Spleen (tissue), 11 donors: ENCODE measurements at regions not wholly inside any gene's neighbourhood (a gene's known extent, or its start where the extent isn't known, plus 50 kb on each side); places are given as distances from the start of the nearest gene placed in this dataset.

ENCODE experiments used
- DNase-seq: peaks from one replicate; pipeline ENCODE4 v3.0.0-alpha.2; 2020
- H3K27ac ChIP-seq, 8 donors: fragments of 200-600 bp; sonication (generic) in 7 of 8; 1 replicate in 4 of 8; 2 replicates in 4 of 8; pipeline versions ENCODE4 v1.5.0 to v1.8.0; 2016 to 2021; ENCODE audit warnings: inconsistent platforms in 4 of 8, mild to moderate bottlenecking in 4 of 8, moderate library complexity in 1 of 8
- H3K27me3 ChIP-seq, 7 donors: fragments of 200-600 bp; sonication (generic) in 6 of 7; replicated peaks in 1 of 7; 1 replicate in 4 of 7; 2 replicates in 3 of 7; pipeline versions ENCODE4 v1.5.0 to v1.8.0; 2016 to 2021; ENCODE audit warnings: inconsistent platforms in 3 of 7, mild to moderate bottlenecking in 1 of 7
- H3K36me3 ChIP-seq, 6 donors: fragments of 200-600 bp; sonication (generic) in 5 of 6; 1 replicate in 4 of 6; 2 replicates in 2 of 6; pipeline versions ENCODE4 v1.5.0 to v1.8.0; 2016 to 2021; ENCODE audit warnings: inconsistent platforms in 2 of 6
- H3K4me1 ChIP-seq, 6 donors: fragments of 200-600 bp; sonication (generic) in 5 of 6; 1 replicate in 3 of 6; 2 replicates in 3 of 6; pipeline versions ENCODE4 v1.5.0 to v1.8.0; 2016 to 2021; ENCODE audit warnings: inconsistent platforms in 3 of 6
- H3K4me3 ChIP-seq, 8 donors: fragments of 200-600 bp; sonication (generic) in 7 of 8; 1 replicate in 4 of 8; 2 replicates in 4 of 8; pipeline versions ENCODE4 v1.5.0 to v1.8.0; 2016 to 2021; ENCODE audit warnings: inconsistent platforms in 4 of 8, mild to moderate bottlenecking in 4 of 8, moderate library complexity in 2 of 8
- H3K9me3 ChIP-seq, 8 donors: fragments of 200-600 bp; sonication (generic) in 7 of 8; 1 replicate in 4 of 8; 2 replicates in 4 of 8; pipeline versions ENCODE4 v1.5.0 to v1.8.0; 2016 to 2021; ENCODE audit warnings: inconsistent platforms in 4 of 8
- POLR2A ChIP-seq, 3 donors: fragments of 450-650 bp; IDR thresholded peaks; one replicate each; pipeline ENCODE4 v1.5.1; 2017; ENCODE audit warnings: antibody characterized with exemption in 3 of 3, mild to moderate bottlenecking in 1 of 3
- POLR2AphosphoS5 ChIP-seq, 3 donors: sonication (generic); formaldehyde crosslinking; IDR thresholded peaks; one replicate each; pipeline ENCODE4 v1.5.1; 2017; ENCODE audit warnings: antibody characterized with exemption in 3 of 3
- WGBS, 5 donors: extraction: QIAGEN DNeasy Blood & Tissue Kit in 3 of 5; methylation state at CpG; one replicate each; pipeline versions ENCODE4 v1.1.5 to v1.1.7; 2013 to 2018; 5-methylcytosine and 5-hydroxymethylcytosine counted together
- intact Hi-C: fragments of 100-400 bp; cut with DNase I; formaldehyde crosslinking; loops from one replicate; pipeline ENCODE4 v1.15.0; 2023; ENCODE audit warnings: low total_unique reads
- TF ChIP-seq, protein P1 (sequence below), 11 experiments: fragments of 200-600 bp in 7 of 11; fragments of 450-650 bp in 4 of 11; sonication (generic) in 4 of 11; IDR thresholded peaks in 8 of 11; conservative IDR thresholded peaks in 3 of 11; 1 replicate in 7 of 11; 2 replicates in 4 of 11; pipeline versions ENCODE4 v1.4.0 to v1.8.0; 2016 to 2021; ENCODE audit warnings: antibody characterized with exemption in 11 of 11, inconsistent platforms in 4 of 11, mild to moderate bottlenecking in 1 of 11
- donor health status: healthy with polysubstance abuse.
- donor health status: DM: no; HTN: no; CAD: no; lungs with moderate emphysema.
- donor health status: DM: no; HTN: no; CAD: no.
- donor health status: Bipolar disorder and iron deficiency.
- donor health status: healthy.
- donor health status: DM: no; HTN: no; CAD: no.
- donor health status: DM: yes; HTN: yes; CAD: no.

GRCh38 chr13:77475345-77476084 is 60.0 kb upstream of the SCEL start:
- Histone ChIP-seq H3K4me3 (no peak overlapping the region), H3K4me1 (peaks cover 0 to 19% (median 10%) of the 10 kb centered on the region in 6 donors), H3K9me3 (peaks cover 0 to 9% (median 0%) of the 10 kb centered on the region in 8 donors), H3K27ac (no peak overlapping the region), H3K27me3 (no peaks in the 10 kb centered on the region), H3K36me3 (no peaks in the 10 kb centered on the region)
- WGBS, 5 donors, result 93 to 98% (median 98%) methylated on average over 18 to 47 of the region's 47 CpGs
- intact Hi-C loops, result loop anchor here (10.0 kb wide), 1 partner anchor 181 kb away; no protein-coding TSS in a partner anchor
- TF ChIP-seq, protein P1, sequence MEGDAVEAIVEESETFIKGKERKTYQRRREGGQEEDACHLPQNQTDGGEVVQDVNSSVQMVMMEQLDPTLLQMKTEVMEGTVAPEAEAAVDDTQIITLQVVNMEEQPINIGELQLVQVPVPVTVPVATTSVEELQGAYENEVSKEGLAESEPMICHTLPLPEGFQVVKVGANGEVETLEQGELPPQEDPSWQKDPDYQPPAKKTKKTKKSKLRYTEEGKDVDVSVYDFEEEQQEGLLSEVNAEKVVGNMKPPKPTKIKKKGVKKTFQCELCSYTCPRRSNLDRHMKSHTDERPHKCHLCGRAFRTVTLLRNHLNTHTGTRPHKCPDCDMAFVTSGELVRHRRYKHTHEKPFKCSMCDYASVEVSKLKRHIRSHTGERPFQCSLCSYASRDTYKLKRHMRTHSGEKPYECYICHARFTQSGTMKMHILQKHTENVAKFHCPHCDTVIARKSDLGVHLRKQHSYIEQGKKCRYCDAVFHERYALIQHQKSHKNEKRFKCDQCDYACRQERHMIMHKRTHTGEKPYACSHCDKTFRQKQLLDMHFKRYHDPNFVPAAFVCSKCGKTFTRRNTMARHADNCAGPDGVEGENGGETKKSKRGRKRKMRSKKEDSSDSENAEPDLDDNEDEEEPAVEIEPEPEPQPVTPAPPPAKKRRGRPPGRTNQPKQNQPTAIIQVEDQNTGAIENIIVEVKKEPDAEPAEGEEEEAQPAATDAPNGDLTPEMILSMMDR (IDR thresholded peaks at IDR 0.05 in 8 of 11, conservative IDR thresholded peaks at IDR 0.05 in 3 of 11), result no peak
- TF ChIP-seq POLR2A (IDR thresholded peaks at IDR 0.05), result no peak
- TF ChIP-seq POLR2AphosphoS5 (IDR thresholded peaks at IDR 0.05), result no peak
- no peak for DNase-seq

GRCh38 chr13:77470986-77471385 is 64.5 kb upstream of the SCEL start:
- intact Hi-C loops, result loop anchor here (10.0 kb wide), 1 partner anchor 176 kb away; no protein-coding TSS in a partner anchor
- Histone ChIP-seq H3K36me3 (no peaks in the 10 kb centered on the region), H3K27ac (no peak overlapping the region), H3K27me3 (no peaks in the 10 kb centered on the region), H3K4me3 (no peak overlapping the region), H3K4me1 (no peaks in the 10 kb centered on the region), H3K9me3 (peaks cover 0 to 9% (median 0%) of the 10 kb centered on the region in 8 donors)
- TF ChIP-seq, protein P1 (IDR thresholded peaks at IDR 0.05 in 8 of 11, conservative IDR thresholded peaks at IDR 0.05 in 3 of 11), result no peak
- no peak for TF ChIP-seq POLR2AphosphoS5 (IDR thresholded peaks at IDR 0.05)
- no peak for TF ChIP-seq POLR2A (IDR thresholded peaks at IDR 0.05)
- no peak for DNase-seq
- 82 to 95% (median 86%) methylated on average over 3 of the region's 3 CpGs for WGBS, 5 donors

DNA sequence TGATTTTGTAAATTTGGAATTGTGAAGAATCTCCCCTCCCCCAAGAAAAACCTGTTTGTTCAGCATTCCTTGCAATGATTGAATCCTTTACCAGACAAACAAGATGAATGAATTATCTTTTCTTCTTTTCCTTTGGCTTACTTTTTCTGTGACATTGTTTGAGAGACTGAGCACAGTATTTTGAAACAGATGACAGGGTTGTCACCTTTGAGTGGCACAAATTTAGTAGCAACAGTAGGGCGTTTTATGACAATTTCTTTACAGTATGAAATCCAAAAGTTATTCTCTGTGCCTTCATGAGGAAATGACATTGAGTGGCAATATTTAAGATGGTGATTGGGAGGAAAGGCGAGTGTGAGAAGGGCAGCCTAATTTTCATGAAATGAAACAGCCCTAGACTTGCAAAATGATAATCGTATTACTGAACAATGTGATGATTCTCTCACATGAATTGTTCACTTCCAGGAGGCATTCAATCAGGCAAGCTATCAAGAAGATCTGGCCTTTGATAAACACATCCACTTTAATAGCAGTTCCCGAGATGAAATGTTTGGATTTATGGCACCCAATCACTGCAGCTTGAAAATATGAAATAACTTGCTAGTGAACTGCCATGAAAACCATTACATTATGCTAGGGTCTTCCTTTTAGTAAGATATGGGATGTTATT is 68.6 kb upstream of the SCEL start:
- H3K36me3 ChIP-seq, result no peaks in the 10 kb centered on the region
- H3K9me3 ChIP-seq, result no peaks in the 10 kb centered on the region
- H3K27ac ChIP-seq, result no peak overlapping the region
- H3K27me3 ChIP-seq, result no peaks in the 10 kb centered on the region
- WGBS, 5 donors, result 61 to 83% (median 74%) methylated on average over 4 of the region's 4 CpGs
- intact Hi-C loops, result no loop called here
- H3K4me1 ChIP-seq, result no peaks in the 10 kb centered on the region
- TF ChIP-seq POLR2A (IDR thresholded peaks at IDR 0.05) (no peak), POLR2AphosphoS5 (IDR thresholded peaks at IDR 0.05) (no peak)
- no peak for DNase-seq
- no peak overlapping the region for H3K4me3 ChIP-seq

- Histone ChIP-seq H3K27me3 (no peaks in the 10 kb centered on the region), H3K9me3 (no peaks in the 10 kb centered on the region), H3K4me1 (peaks cover 0 to 2% (median under 1%) of the 10 kb centered on the region in 6 donors), H3K36me3 (no peaks in the 10 kb centered on the region), H3K27ac (no peak overlapping the region), H3K4me3 (no peak overlapping the region)
- TF ChIP-seq POLR2A (IDR thresholded peaks at IDR 0.05), result no peak
- no peak for TF ChIP-seq POLR2AphosphoS5 (IDR thresholded peaks at IDR 0.05)
- TF ChIP-seq, protein P1 (IDR thresholded peaks at IDR 0.05 in 8 of 11, conservative IDR thresholded peaks at IDR 0.05 in 3 of 11), result no peak
- intact Hi-C loops, result no loop called here
- DNase-seq, result no peak
These were observed 69.8 kb upstream of the SCEL start for GRCh38 chr13:77465603-77466195.
